ENCODE measurements at regions not wholly inside any gene's neighbourhood (a gene's known extent, or its start where the extent isn't known, plus 50 kb on each side); places are given as distances from the start of the nearest gene placed in this dataset.

GRCh38 chrX:95760356-95760755 lies 924.3 kb upstream of the DIAPH2 start:
- no peak for TF ChIP-seq CTCF (IDR thresholded peaks at IDR 0.05)
- no peak for TF ChIP-seq POLR2A (IDR thresholded peaks at IDR 0.05)

Data from adrenal gland (tissue), 5 donors.